ENCODE measurements at regions not wholly inside any gene's neighbourhood (a gene's known extent, or its start where the extent isn't known, plus 50 kb on each side); places are given as distances from the start of the nearest gene placed in this dataset.

DNA sequence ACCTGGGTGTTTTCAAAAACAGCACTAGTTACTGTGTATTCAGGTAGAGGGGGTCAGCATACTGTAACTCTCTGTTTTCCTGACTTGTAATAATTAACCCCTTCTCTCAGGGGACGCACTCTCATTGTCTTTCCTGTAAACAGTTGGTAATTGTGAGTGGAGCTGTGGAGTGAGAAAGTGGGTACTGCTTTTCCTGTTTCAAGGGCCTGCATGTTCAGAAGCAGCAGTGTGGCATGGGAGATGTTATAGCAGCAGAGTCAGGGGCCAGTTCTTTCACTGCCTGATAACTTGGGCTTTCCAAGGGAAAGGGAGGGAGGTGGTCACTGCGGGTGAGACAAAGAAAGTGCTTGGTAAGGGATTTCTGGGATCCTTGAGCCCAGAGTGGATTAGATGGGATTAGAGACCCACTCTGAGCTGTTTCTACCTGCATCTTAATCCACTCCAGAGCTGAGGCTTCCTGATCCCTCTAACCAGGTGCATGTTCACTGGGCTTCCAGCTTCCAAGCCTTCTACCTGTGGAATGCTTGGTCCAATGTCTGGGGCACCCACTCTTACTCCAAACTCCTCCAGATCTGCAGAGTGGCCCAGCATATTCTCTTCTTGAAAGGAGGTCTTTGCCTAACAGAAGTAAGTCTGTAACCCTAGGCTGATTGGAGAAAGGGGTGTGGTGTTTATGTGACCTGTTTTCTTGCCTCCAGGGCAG, 105.2 kb downstream of the RPLP1 start:
- Histone ChIP-seq H2AK9ac (replicated peaks; ENCODE audit: low read depth, low read length, poor library complexity) (no peak overlapping the region), H3K23ac (ENCODE audit: low read depth, low read length) (no peak overlapping the region; the same call in 1 of the 2 replicates), H3K4me2 (ENCODE audit: low read depth, low read length) (peak overlapping the region; percentile 60; the same call in 1 of the 2 replicates), H2BK15ac (ENCODE audit: low read depth, low read length) (peak overlapping the region; percentile 16; the same call in 2 of the 3 replicates), H2BK120ac (ENCODE audit: low read depth, low read length) (peak overlapping the region; percentile 85), H3K4me3 (ENCODE audit: insufficient read depth, low read depth, low read length) (no peak overlapping the region), H3K27me3 (ENCODE audit: control insufficient read depth, insufficient read depth, low read length) (peaks cover 22% of the 10 kb centered on the region), H3K36me3 (ENCODE audit: control insufficient read depth, insufficient read depth, low read length) (no peaks in the 10 kb centered on the region), H3K18ac (ENCODE audit: low read depth, low read length) (peak overlapping the region; percentile 81), H2BK20ac (ENCODE audit: low read depth, low read length) (peak overlapping the region; percentile 81), H3K9me3 (ENCODE audit: control insufficient read depth, insufficient read depth, low read length) (no peaks in the 10 kb centered on the region; the same call in 1 of the 2 replicates), H3K4me1 (ENCODE audit: control insufficient read depth, insufficient read depth, low read length) (peaks cover 19% of the 10 kb centered on the region), H4K8ac (ENCODE audit: low read depth in 2 of 2, low read length in 2 of 2) (peak overlapping the region; percentile 4 to 44; a peak in 2 of 4 replicates), H3K9me1 (ENCODE audit: insufficient read depth, low read length) (peaks cover 5% of the 10 kb centered on the region; the same call in 1 of the 2 replicates), H3K4ac (ENCODE audit: low read depth, low read length) (peak overlapping the region; percentile 86), H3K79me1 (ENCODE audit: low read depth in 1 of 2, low read length in 2 of 2) (no peaks in the 10 kb centered on the region), H4K91ac (ENCODE audit: insufficient read depth, low read depth, low read length) (peak overlapping the region; percentile 82), H2AK5ac (ENCODE audit: low read depth, low read length) (peak overlapping the region; percentile 74), H3K14ac (replicated peaks; ENCODE audit: low read depth, low read length) (peak overlapping the region; percentile 60), H3K27ac (ENCODE audit: insufficient read depth, low read length) (peak overlapping the region; percentile 70), H2AFZ (replicated peaks; ENCODE audit: low read length, poor library complexity) (peak overlapping the region; percentile 39), H3K9ac (ENCODE audit: low read depth, low read length) (no peak overlapping the region), H3K56ac (ENCODE audit: extremely low read depth, insufficient read depth, low read length) (peak overlapping the region; percentile 38; the same call in 1 of the 2 replicates), H4K5ac (ENCODE audit: low read depth, low read length) (peak overlapping the region; percentile 50), H4K20me1 (ENCODE audit: insufficient read depth, low read length) (no peaks in the 10 kb centered on the region), H2BK5ac (ENCODE audit: low read depth, low read length, poor library complexity, severe bottlenecking) (peak overlapping the region; percentile 85)
- no peak for DNase-seq
- peak; percentile 21 for ATAC-seq (ENCODE audit: low read depth)
- ChIA-PET POLR2A (ENCODE audit: unreplicated experiment) (interaction anchor here (0.6 kb wide), 1 partner anchor 540 kb away, joined by 4 read pairs; the partner anchor contains the start of gene TLE3), CTCF (no interaction called here)
- TF ChIP-seq RCOR1 (IDR thresholded peaks at IDR 0.05; ENCODE audit: insufficient replicate concordance, low read length) (no peak), MAFK (IDR thresholded peaks at IDR 0.05; ENCODE audit: low read depth, low read length) (peak; percentile 72), POLR2A (IDR thresholded peaks at IDR 0.05; ENCODE audit: low read depth, low read length) (no peak)
- no CpG with 5 or more reads among the region's 2 CpGs for WGBS, 2 experiments (ENCODE audit: extremely low coverage in 2 of 2, insufficient read length in 1 of 2)
- dilution Hi-C loops (cut with HindIII; ENCODE audit: low sequenced_read_pairs, unreplicated experiment) (no loop called here), intact Hi-C loops (cut with micrococcal nuclease) (loop anchor here (2.0 kb wide), 1 partner anchor 23 kb away; no protein-coding TSS in a partner anchor), in situ Hi-C loops (cut with MboI; ENCODE audit: low sequenced_read_pairs) (no loop called here)
- BruUV-seq (replicated peaks): no TSS peak
